ENCODE measurements at regions not wholly inside any gene's neighbourhood (a gene's known extent, or its start where the extent isn't known, plus 50 kb on each side); places are given as distances from the start of the nearest gene placed in this dataset.

GRCh38 chr14:76564471-76565422 lies 188.8 kb downstream of the ESRRB start:
- TF ChIP-seq POLR2A (IDR thresholded peaks at IDR 0.05; ENCODE audit: low read depth, low read length), result no peak
- TF ChIP-seq TAF1 (IDR thresholded peaks at IDR 0.05; ENCODE audit: borderline replicate concordance, low read depth, low read length), result no peak
